Calu3 (cell line): ENCODE measurements at regions not wholly inside any gene's neighbourhood (a gene's known extent, or its start where the extent isn't known, plus 50 kb on each side); places are given as distances from the start of the nearest gene placed in this dataset.
"Not testable (repeated sequence)": the region's sequence is repeated elsewhere in the genome, so short reads cannot be mapped to it uniquely, and the experiment has no call there.

Source experiments
- BruUV-seq: library from RNA; stranded (reverse); fragments of 400-500 nt; replicated peaks from 2 replicates; lab custom pipeline; 2021; lab: Mats Ljungman, UMichigan
- CTCF ChIA-PET: fragments of 300-600 bp; sonication (Branson Sonifier 250); formaldehyde crosslinking; loops from one replicate; lab custom pipeline; 2022; ENCODE audit warnings: antibody characterized with exemption; lab: Charles Lee
- DNase-seq: peaks from one replicate; pipeline ENCODE4 v3.0.0; 2022
- H3K27ac Mint-ChIP-seq: one replicate; pipeline ENCODE4 v1.8.0; 2022; ENCODE audit warnings: mixed read lengths; ENCODE audit not compliant: unreplicated experiment
- H3K27me3 Mint-ChIP-seq: one replicate; pipeline ENCODE4 v1.8.0; 2022; ENCODE audit warnings: mixed read lengths; ENCODE audit not compliant: unreplicated experiment
- H3K36me3 Mint-ChIP-seq: one replicate; pipeline ENCODE4 v1.8.0; 2022; ENCODE audit warnings: mild to moderate bottlenecking, moderate library complexity, mixed read lengths; ENCODE audit not compliant: insufficient read depth, unreplicated experiment
- H3K4me1 Mint-ChIP-seq: one replicate; pipeline ENCODE4 v1.8.0; 2022; ENCODE audit warnings: mild to moderate bottlenecking, low read depth, mixed read lengths; ENCODE audit not compliant: unreplicated experiment
- H3K4me3 Mint-ChIP-seq: one replicate; pipeline ENCODE4 v1.8.0; 2022; ENCODE audit warnings: mild to moderate bottlenecking, low read depth, moderate library complexity, mixed read lengths; ENCODE audit not compliant: unreplicated experiment
- H3K9me3 Mint-ChIP-seq: one replicate; pipeline ENCODE4 v1.8.0; 2022; ENCODE audit warnings: low read depth, mixed read lengths; ENCODE audit not compliant: unreplicated experiment
- CTCF ChIP-seq: fragments of 200-600 bp; IDR thresholded peaks from one replicate; pipeline ENCODE4 v1.8.0; 2022; ENCODE audit warnings: antibody characterized with exemption; ENCODE audit not compliant: unreplicated experiment
- intact Hi-C: fragments of 100-400 bp; cut with micrococcal nuclease; formaldehyde crosslinking; loops from one replicate; pipeline ENCODE4 v1.10.0; 2022; ENCODE audit not compliant: unreplicated experiment

DNA sequence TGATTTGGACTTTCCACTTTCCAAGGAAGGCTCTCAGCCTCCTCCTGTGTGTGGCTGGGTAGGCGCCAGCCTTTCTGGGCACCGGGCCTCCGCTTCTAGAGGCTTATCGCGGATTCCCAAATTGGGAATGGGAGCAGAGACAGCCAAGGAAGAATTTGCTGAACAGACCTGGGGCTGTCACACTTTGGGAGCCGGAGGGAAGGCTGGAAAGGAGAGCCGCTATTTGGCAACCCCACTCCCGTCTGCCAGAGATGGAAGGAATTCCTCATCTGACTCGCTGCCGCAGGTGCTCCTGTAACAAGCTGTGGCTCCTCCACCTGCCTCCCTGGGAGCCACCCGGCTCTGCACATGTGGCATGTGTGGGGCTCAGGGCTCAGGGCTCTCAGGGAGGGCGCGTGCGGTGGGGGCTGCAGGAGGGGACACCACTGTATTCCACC lies 50.8 kb upstream of the ECHDC3 start:
- no peak for DNase-seq
- no TSS peak for BruUV-seq
- Mint-ChIP-seq H3K4me3 (no peak overlapping the region), H3K27me3 (no peaks in the 10 kb centered on the region), H3K36me3 (peaks cover 10% of the 10 kb centered on the region), H3K4me1 (peaks cover 24% of the 10 kb centered on the region), H3K9me3 (no peaks in the 10 kb centered on the region), H3K27ac (no peak overlapping the region)
- intact Hi-C loops, result no loop called here
- CTCF ChIA-PET, result no interaction called here
- TF ChIP-seq CTCF, result no peak

DNA sequence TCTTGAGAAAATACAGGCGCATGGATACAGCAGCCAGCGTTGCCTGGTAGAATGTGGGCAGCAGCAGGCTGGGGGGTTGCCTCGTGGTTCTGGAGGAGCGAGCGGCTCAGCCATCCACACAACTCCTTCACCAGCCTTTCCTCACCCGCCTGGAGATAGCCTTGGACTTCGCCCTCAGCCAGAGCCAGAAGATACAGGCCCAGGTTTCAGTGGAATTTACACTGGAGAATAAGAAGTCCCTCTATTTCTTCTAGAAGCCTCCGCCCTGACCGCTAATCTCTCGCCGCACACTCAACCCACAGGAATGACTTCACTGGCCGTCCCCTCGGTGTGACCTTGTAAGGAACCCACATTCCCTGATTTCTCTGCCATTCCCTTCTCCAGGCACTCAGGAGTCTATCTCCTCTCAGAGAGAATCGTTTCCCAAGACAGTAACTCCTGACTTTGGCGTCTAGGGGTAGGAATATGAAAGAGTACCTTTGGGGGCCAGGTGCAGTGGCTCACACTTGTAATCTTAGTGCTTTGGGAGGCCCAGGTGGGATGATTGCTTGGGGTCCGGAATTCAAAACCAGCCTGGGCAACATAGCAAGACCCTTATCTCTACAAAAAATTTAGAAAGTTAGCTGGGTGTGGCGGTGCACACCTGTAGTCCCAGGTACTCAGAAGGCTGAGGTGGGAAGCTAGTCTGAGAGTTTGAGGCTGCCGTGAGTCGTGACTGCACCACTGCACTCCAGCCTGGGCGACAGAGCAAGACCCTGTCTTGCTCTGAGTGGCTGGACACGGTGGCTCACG lies 52.0 kb upstream of the ECHDC3 start:
- Mint-ChIP-seq H3K27me3 (no peaks in the 10 kb centered on the region), H3K4me3 (no peak overlapping the region), H3K27ac (no peak overlapping the region), H3K9me3 (no peaks in the 10 kb centered on the region), H3K4me1 (peaks cover 33% of the 10 kb centered on the region), H3K36me3 (peaks cover 12% of the 10 kb centered on the region)
- DNase-seq, result no peak
- intact Hi-C loops, result no loop called here
- no peak for TF ChIP-seq CTCF
- BruUV-seq, result no TSS peak
- CTCF ChIA-PET, result interaction anchor here (0.6 kb wide), 1 partner anchor 1292 kb away, joined by 3 read pairs; no protein-coding TSS in a partner anchor

GRCh38 chr10:11688448-11688795 lies 53.8 kb upstream of the ECHDC3 start:
- H3K27me3 Mint-ChIP-seq, BruUV-seq, CTCF ChIA-PET, H3K4me3 Mint-ChIP-seq, H3K9me3 Mint-ChIP-seq, DNase-seq, intact Hi-C loops: not testable (repeated sequence)
- Mint-ChIP-seq H3K36me3 (peaks cover 19% of the 10 kb centered on the region), H3K27ac (peak overlapping the region; percentile 94), H3K4me1 (peaks cover 51% of the 10 kb centered on the region)

DNA sequence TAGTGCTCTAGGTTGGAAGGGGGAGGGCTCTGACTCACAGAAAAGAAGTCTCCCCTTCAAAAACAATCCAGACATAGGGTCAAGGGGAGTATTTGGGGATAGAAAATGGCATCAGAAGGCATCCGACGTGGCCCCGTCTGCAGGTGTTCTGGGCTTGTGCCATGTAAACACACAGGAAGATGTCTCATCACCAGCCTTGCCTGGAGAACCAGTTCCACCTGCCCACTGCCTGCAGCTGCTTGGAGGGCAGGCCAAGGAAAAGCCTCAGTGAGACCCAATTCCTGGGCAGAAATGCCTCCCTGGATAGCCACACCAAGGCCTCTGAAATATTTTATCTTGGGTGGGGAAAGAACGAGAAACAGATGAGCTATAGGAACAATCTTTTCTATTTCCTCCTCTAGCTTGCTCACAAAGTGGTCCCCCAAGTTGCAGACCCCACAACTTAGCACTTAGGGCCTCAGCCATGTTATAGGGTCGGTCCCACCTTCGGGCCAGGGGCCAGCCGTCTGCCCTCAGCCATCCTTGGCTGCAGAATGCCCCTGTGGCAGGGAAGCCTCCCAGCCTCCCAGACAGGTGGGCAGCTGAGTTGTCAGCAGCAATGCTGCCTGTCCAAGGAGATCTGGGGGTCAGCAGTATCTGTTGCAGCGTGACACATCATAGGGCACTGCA lies 54.3 kb upstream of the ECHDC3 start:
- intact Hi-C loops, result loop anchor here (2.0 kb wide), 1 partner anchor 29 kb away; no protein-coding TSS in a partner anchor
- H3K27me3 Mint-ChIP-seq, result no peaks in the 10 kb centered on the region
- BruUV-seq, result no TSS peak
- TF ChIP-seq CTCF, result no peak
- peak; percentile 77 for DNase-seq
- CTCF ChIA-PET, result no interaction called here
- H3K9me3 Mint-ChIP-seq, result no peaks in the 10 kb centered on the region
- peak overlapping the region; percentile 94 for H3K27ac Mint-ChIP-seq
- H3K36me3 Mint-ChIP-seq, result peaks cover 19% of the 10 kb centered on the region
- peak overlapping the region; percentile 61 for H3K4me3 Mint-ChIP-seq
- H3K4me1 Mint-ChIP-seq, result peaks cover 53% of the 10 kb centered on the region
